Osteocyte (in vitro differentiated cells): ENCODE measurements at regions not wholly inside any gene's neighbourhood (a gene's known extent, or its start where the extent isn't known, plus 50 kb on each side); places are given as distances from the start of the nearest gene placed in this dataset.

ENCODE experiments used
- DNase-seq: peaks from one replicate; pipeline ENCODE4 v3.0.0; 2021; ENCODE audit warnings: mixed read lengths; ENCODE audit not compliant: unreplicated experiment; ENCODE audit errors: extremely low spot score
- H3K27ac Mint-ChIP-seq: one replicate; pipeline ENCODE4 v1.8.0; 2021; ENCODE audit warnings: mild to moderate bottlenecking, mixed read lengths; ENCODE audit not compliant: unreplicated experiment
- H3K27me3 Mint-ChIP-seq: one replicate; pipeline ENCODE4 v1.8.0; 2021; ENCODE audit warnings: mixed read lengths; ENCODE audit not compliant: unreplicated experiment
- H3K36me3 Mint-ChIP-seq: one replicate; pipeline ENCODE4 v1.8.0; 2021; ENCODE audit warnings: mixed read lengths; ENCODE audit not compliant: unreplicated experiment
- H3K4me1 Mint-ChIP-seq: one replicate; pipeline ENCODE4 v1.8.0; 2021; ENCODE audit warnings: mixed read lengths; ENCODE audit not compliant: unreplicated experiment
- H3K4me3 Mint-ChIP-seq: one replicate; pipeline ENCODE4 v1.8.0; 2021; ENCODE audit warnings: mild to moderate bottlenecking, moderate library complexity, mixed read lengths; ENCODE audit not compliant: unreplicated experiment
- H3K9me3 Mint-ChIP-seq: one replicate; pipeline ENCODE4 v1.8.0; 2021; ENCODE audit warnings: mixed read lengths; ENCODE audit not compliant: unreplicated experiment
- TF ChIP-seq, protein P1 (sequence below): fragments of 200-600 bp; sonication (generic); IDR thresholded peaks from 2 replicates; pipeline ENCODE4 v1.5.0; 2021; ENCODE audit warnings: antibody characterized with exemption, mild to moderate bottlenecking, moderate library complexity

GRCh38 chr4:78684325-78685079, 91.6 kb upstream of the BMP2K start:
- Mint-ChIP-seq H3K27ac (no peak overlapping the region), H3K27me3 (no peaks in the 10 kb centered on the region), H3K9me3 (no peaks in the 10 kb centered on the region), H3K36me3 (no peaks in the 10 kb centered on the region), H3K4me3 (no peak overlapping the region), H3K4me1 (peaks cover 18% of the 10 kb centered on the region)
- no peak for DNase-seq
- TF ChIP-seq, protein P1, sequence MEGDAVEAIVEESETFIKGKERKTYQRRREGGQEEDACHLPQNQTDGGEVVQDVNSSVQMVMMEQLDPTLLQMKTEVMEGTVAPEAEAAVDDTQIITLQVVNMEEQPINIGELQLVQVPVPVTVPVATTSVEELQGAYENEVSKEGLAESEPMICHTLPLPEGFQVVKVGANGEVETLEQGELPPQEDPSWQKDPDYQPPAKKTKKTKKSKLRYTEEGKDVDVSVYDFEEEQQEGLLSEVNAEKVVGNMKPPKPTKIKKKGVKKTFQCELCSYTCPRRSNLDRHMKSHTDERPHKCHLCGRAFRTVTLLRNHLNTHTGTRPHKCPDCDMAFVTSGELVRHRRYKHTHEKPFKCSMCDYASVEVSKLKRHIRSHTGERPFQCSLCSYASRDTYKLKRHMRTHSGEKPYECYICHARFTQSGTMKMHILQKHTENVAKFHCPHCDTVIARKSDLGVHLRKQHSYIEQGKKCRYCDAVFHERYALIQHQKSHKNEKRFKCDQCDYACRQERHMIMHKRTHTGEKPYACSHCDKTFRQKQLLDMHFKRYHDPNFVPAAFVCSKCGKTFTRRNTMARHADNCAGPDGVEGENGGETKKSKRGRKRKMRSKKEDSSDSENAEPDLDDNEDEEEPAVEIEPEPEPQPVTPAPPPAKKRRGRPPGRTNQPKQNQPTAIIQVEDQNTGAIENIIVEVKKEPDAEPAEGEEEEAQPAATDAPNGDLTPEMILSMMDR = no peak

GRCh38 chr4:78687818-78688217, 88.3 kb upstream of the BMP2K start:
- no peaks in the 10 kb centered on the region for H3K9me3 Mint-ChIP-seq
- H3K36me3 Mint-ChIP-seq = no peaks in the 10 kb centered on the region
- H3K27me3 Mint-ChIP-seq = no peaks in the 10 kb centered on the region
- H3K4me3 Mint-ChIP-seq = no peak overlapping the region
- DNase-seq = no peak
- H3K27ac Mint-ChIP-seq = no peak overlapping the region
- peaks cover 18% of the 10 kb centered on the region for H3K4me1 Mint-ChIP-seq
- TF ChIP-seq, protein P1 = no peak

DNA sequence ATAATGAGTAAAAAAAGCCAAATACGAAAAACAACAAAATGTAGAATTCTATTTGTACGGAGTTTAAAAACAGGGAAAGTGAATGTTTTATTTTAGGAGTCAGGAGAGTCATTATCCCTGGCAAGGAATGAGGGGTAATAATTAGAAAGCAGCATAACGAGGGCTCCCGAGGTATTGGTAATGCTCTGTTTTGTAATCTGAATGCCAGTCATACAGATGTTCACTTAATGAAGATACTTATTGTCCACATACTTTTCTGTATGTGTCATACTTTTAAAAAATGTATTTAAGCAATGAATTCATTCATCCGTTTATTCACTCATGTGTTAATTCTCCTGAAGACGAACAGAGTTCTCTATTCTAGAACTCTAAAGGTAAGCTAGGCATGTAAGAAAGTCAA, 87.8 kb upstream of the BMP2K start:
- TF ChIP-seq, protein P1 = no peak
- no peak for DNase-seq
- Mint-ChIP-seq H3K36me3 (no peaks in the 10 kb centered on the region), H3K9me3 (no peaks in the 10 kb centered on the region), H3K4me1 (peaks cover 18% of the 10 kb centered on the region), H3K27me3 (no peaks in the 10 kb centered on the region), H3K27ac (no peak overlapping the region), H3K4me3 (no peak overlapping the region)

GRCh38 chr4:78689261-78689660, 86.9 kb upstream of the BMP2K start:
- Mint-ChIP-seq H3K9me3 (no peaks in the 10 kb centered on the region), H3K27me3 (no peaks in the 10 kb centered on the region), H3K36me3 (no peaks in the 10 kb centered on the region), H3K4me1 (peaks cover 12% of the 10 kb centered on the region), H3K27ac (no peak overlapping the region), H3K4me3 (no peak overlapping the region)
- DNase-seq = no peak
- TF ChIP-seq, protein P1 = no peak

DNA sequence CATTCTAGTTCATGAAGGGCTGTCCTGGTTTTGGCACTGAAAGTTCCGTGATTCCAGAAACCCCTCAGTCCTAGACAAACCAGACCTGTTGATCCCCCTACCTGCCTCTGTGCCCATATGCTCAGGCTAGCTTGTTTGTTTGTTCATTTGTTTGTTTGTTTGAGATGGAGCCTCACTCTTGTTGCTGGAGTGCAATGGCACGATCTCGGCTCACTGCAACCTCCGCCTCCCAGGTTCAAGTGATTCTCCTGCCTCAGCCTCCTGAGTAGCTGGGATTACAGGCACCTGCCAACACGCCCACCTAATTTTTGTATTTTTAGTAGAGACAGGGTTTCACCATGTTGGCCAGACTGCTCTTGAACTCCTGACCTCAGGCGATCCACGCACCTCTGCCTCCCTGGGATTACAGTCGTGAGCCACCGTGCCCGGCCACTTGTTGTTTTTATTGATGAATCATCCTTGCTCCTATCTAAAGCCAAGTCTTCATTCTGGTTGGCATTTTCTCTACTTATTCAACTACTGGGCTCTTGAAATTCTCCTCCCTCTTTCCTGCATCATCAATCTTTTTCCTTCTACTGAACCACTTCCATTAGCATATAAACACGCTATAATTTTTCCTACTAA, 86.3 kb upstream of the BMP2K start:
- no peak for DNase-seq
- peaks cover 7% of the 10 kb centered on the region for H3K4me1 Mint-ChIP-seq
- H3K36me3 Mint-ChIP-seq = no peaks in the 10 kb centered on the region
- H3K4me3 Mint-ChIP-seq = no peak overlapping the region
- TF ChIP-seq, protein P1 = no peak
- H3K27me3 Mint-ChIP-seq = no peaks in the 10 kb centered on the region
- no peak overlapping the region for H3K27ac Mint-ChIP-seq
- H3K9me3 Mint-ChIP-seq = no peaks in the 10 kb centered on the region
